Karpas-422 (cell line): ENCODE measurements at regions not wholly inside any gene's neighbourhood (a gene's known extent, or its start where the extent isn't known, plus 50 kb on each side); places are given as distances from the start of the nearest gene placed in this dataset.

Source experiments
- DNase-seq: peaks from one replicate; pipeline ENCODE4 v3.0.0-alpha.2; 2015
- H2AFZ ChIP-seq: fragments of 200-600 bp; sonication (generic); 2 replicates; pipeline ENCODE4 v1.6.1; 2014; ENCODE audit warnings: antibody characterized with exemption, low read length, mixed read lengths
- H3K27ac ChIP-seq: fragments of 200-600 bp; sonication (generic); 2 replicates; pipeline ENCODE4 v1.5.1; 2014; ENCODE audit warnings: mild to moderate bottlenecking, low read length, moderate library complexity
- H3K27me3 ChIP-seq: fragments of 200-600 bp; sonication (generic); 2 replicates; pipeline ENCODE4 v1.6.1; 2014; ENCODE audit warnings: low read length, mixed read lengths
- H3K36me3 ChIP-seq: fragments of 200-600 bp; sonication (generic); 2 replicates; pipeline ENCODE4 v1.6.1; 2014; ENCODE audit warnings: low read length, mixed read lengths; ENCODE audit not compliant: insufficient read depth
- H3K4me1 ChIP-seq: fragments of 200-600 bp; sonication (generic); 2 replicates; pipeline ENCODE4 v1.6.1; 2014; ENCODE audit warnings: mild to moderate bottlenecking, low read length, mixed read lengths
- H3K4me2 ChIP-seq: fragments of 200-600 bp; sonication (generic); 2 replicates; pipeline ENCODE4 v1.6.1; 2014; ENCODE audit warnings: low read length, low read depth, mild to moderate bottlenecking; ENCODE audit not compliant: poor library complexity, severe bottlenecking
- H3K4me3 ChIP-seq: fragments of 200-600 bp; sonication (generic); 2 replicates; pipeline ENCODE4 v1.5.1; 2014; ENCODE audit warnings: mild to moderate bottlenecking, antibody characterized with exemption, low read length, mixed read lengths
- H3K79me2 ChIP-seq: fragments of 200-600 bp; sonication (generic); 2 replicates; pipeline ENCODE4 v1.6.1; 2014; ENCODE audit warnings: mild to moderate bottlenecking, low read length, mixed read lengths
- H3K9ac ChIP-seq: fragments of 200-600 bp; sonication (generic); 2 replicates; pipeline ENCODE4 v1.6.0; 2014; ENCODE audit warnings: low read length
- H3K9me2 ChIP-seq: fragments of 200-600 bp; sonication (generic), shearing (Covaris generic); replicated peaks from 2 replicates; pipeline ENCODE4 v1.6.0; 2014; ENCODE audit warnings: mild to moderate bottlenecking, low read length, moderate library complexity; ENCODE audit not compliant: insufficient read depth
- H3K9me3 ChIP-seq: fragments of 300-700, 200-600 bp; sonication (generic); 2 replicates; pipeline ENCODE4 v1.6.1; 2014; ENCODE audit warnings: low read length, mixed read lengths
- H4K20me1 ChIP-seq: fragments of 200-600 bp; sonication (generic); 2 replicates; pipeline ENCODE4 v1.6.1; 2014; ENCODE audit warnings: mild to moderate bottlenecking, antibody characterized with exemption, low read length, low read depth; ENCODE audit not compliant: insufficient read depth

GRCh38 chr16:8500351-8500750 lies 90.0 kb downstream of the TMEM114 start:
- no peaks in the 10 kb centered on the region for H3K9me2 ChIP-seq
- no peaks in the 10 kb centered on the region for H3K9me3 ChIP-seq
- H3K4me2 ChIP-seq, result no peak overlapping the region
- no peaks in the 10 kb centered on the region for H3K27me3 ChIP-seq
- H3K79me2 ChIP-seq, result no peaks in the 10 kb centered on the region
- H2AFZ ChIP-seq, result no peak overlapping the region
- H3K27ac ChIP-seq, result no peak overlapping the region
- no peaks in the 10 kb centered on the region for H3K36me3 ChIP-seq
- H3K9ac ChIP-seq, result no peak overlapping the region
- H3K4me1 ChIP-seq, result no peaks in the 10 kb centered on the region
- H4K20me1 ChIP-seq, result no peaks in the 10 kb centered on the region
- no peak for DNase-seq
- no peak overlapping the region for H3K4me3 ChIP-seq

- Histone ChIP-seq H4K20me1 (no peaks in the 10 kb centered on the region), H2AFZ (no peak overlapping the region), H3K79me2 (no peaks in the 10 kb centered on the region), H3K27ac (no peak overlapping the region), H3K9ac (no peak overlapping the region), H3K36me3 (no peaks in the 10 kb centered on the region), H3K9me2 (no peaks in the 10 kb centered on the region), H3K4me2 (no peak overlapping the region), H3K27me3 (no peaks in the 10 kb centered on the region), H3K9me3 (no peaks in the 10 kb centered on the region), H3K4me1 (no peaks in the 10 kb centered on the region), H3K4me3 (no peak overlapping the region)
- DNase-seq, result no peak
Observed at GRCh38 chr16:8496364-8496763, 93.9 kb downstream of the TMEM114 start.

- no peaks in the 10 kb centered on the region for H3K79me2 ChIP-seq
Observed at GRCh38 chr16:8493972-8494371, 96.3 kb downstream of the TMEM114 start.

GRCh38 chr16:8492690-8493089 lies 97.6 kb downstream of the TMEM114 start:
- Histone ChIP-seq H3K36me3 (no peaks in the 10 kb centered on the region), H3K4me2 (no peak overlapping the region), H3K27me3 (no peaks in the 10 kb centered on the region), H4K20me1 (no peaks in the 10 kb centered on the region), H3K9me2 (no peaks in the 10 kb centered on the region), H3K27ac (no peak overlapping the region), H3K4me3 (no peak overlapping the region), H3K9ac (no peak overlapping the region), H2AFZ (no peak overlapping the region), H3K9me3 (no peaks in the 10 kb centered on the region), H3K4me1 (no peaks in the 10 kb centered on the region), H3K79me2 (no peaks in the 10 kb centered on the region)
- no peak for DNase-seq

More at GRCh38 chr16:8493972-8494371, 96.3 kb downstream of the TMEM114 start:
- no peaks in the 10 kb centered on the region for H3K9me3 ChIP-seq
- no peaks in the 10 kb centered on the region for H3K36me3 ChIP-seq
- H3K27me3 ChIP-seq, result no peaks in the 10 kb centered on the region
- H3K9me2 ChIP-seq, result no peaks in the 10 kb centered on the region
- H3K4me2 ChIP-seq, result no peak overlapping the region
- H3K9ac ChIP-seq, result no peak overlapping the region
- no peak overlapping the region for H3K4me3 ChIP-seq
- no peaks in the 10 kb centered on the region for H4K20me1 ChIP-seq
- DNase-seq, result no peak
- H3K27ac ChIP-seq, result no peak overlapping the region
- H2AFZ ChIP-seq, result no peak overlapping the region
- H3K4me1 ChIP-seq, result no peaks in the 10 kb centered on the region

DNA sequence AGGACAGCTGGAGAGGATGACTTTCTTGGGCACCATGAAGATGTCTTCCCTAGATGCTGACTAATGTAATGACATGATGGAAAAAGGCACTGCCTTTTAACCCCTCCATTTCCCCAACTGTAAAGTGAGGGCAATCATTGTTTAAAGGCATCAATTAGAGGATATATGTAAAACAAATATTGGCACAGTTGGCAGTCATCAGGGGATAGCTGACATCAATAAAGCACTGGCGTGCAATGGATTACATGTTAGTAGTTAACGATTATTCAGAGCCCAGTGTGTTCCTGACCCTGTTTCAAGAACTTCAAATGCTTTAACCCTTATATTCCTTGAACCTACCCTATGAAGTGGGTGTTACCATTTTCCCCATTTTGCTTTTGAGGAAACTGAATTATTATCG lies 100.7 kb downstream of the TMEM114 start:
- no peaks in the 10 kb centered on the region for H3K36me3 ChIP-seq

GRCh38 chr16:8486985-8487384 lies 103.3 kb downstream of the TMEM114 start:
- Histone ChIP-seq H3K4me3 (no peak overlapping the region), H3K9me2 (no peaks in the 10 kb centered on the region), H3K4me1 (no peaks in the 10 kb centered on the region), H3K9ac (no peak overlapping the region), H3K4me2 (no peak overlapping the region), H3K36me3 (no peaks in the 10 kb centered on the region), H3K79me2 (no peaks in the 10 kb centered on the region), H2AFZ (no peak overlapping the region), H3K9me3 (no peaks in the 10 kb centered on the region), H4K20me1 (no peaks in the 10 kb centered on the region), H3K27me3 (no peaks in the 10 kb centered on the region), H3K27ac (no peak overlapping the region)
- no peak for DNase-seq

More for the DNA sequence above, 100.7 kb downstream of the TMEM114 start:
- H3K9me2 ChIP-seq, result no peaks in the 10 kb centered on the region
- H3K4me1 ChIP-seq, result no peaks in the 10 kb centered on the region
- no peak overlapping the region for H3K4me3 ChIP-seq
- no peaks in the 10 kb centered on the region for H3K9me3 ChIP-seq
- DNase-seq, result no peak
- H3K4me2 ChIP-seq, result no peak overlapping the region
- H2AFZ ChIP-seq, result no peak overlapping the region
- no peak overlapping the region for H3K9ac ChIP-seq
- H3K27me3 ChIP-seq, result no peaks in the 10 kb centered on the region
- no peaks in the 10 kb centered on the region for H4K20me1 ChIP-seq
- H3K79me2 ChIP-seq, result no peaks in the 10 kb centered on the region
- no peak overlapping the region for H3K27ac ChIP-seq

- no peaks in the 10 kb centered on the region for H4K20me1 ChIP-seq
- no peak overlapping the region for H3K9ac ChIP-seq
- no peaks in the 10 kb centered on the region for H3K27me3 ChIP-seq
- H3K27ac ChIP-seq, result no peak overlapping the region
- no peak overlapping the region for H3K4me2 ChIP-seq
- DNase-seq, result no peak
- H3K9me3 ChIP-seq, result no peaks in the 10 kb centered on the region
- H3K4me1 ChIP-seq, result no peaks in the 10 kb centered on the region
- H3K79me2 ChIP-seq, result no peaks in the 10 kb centered on the region
- no peaks in the 10 kb centered on the region for H3K9me2 ChIP-seq
- no peak overlapping the region for H3K4me3 ChIP-seq
- no peaks in the 10 kb centered on the region for H3K36me3 ChIP-seq
- no peak overlapping the region for H2AFZ ChIP-seq
Observed at GRCh38 chr16:8483396-8483795, 106.9 kb downstream of the TMEM114 start.

DNA sequence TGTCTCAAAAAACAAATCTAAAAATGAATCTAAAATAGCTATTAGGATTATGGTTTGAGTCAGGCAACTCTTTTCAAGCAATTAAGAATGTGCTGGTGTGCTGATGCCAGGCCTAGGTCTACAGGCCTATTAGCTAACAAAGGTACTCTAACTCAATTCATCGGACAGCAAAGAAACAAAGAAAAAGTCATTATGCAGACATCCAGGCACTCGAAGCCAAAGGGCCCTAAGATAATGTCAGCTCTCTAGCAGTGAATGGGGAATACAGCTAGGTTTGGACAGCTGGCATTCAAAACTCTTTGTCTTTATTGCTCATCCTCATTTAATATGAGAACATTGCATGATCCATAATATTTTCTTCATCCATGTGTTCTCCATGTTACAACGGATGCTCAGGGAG lies 108.5 kb downstream of the TMEM114 start:
- Histone ChIP-seq H3K4me2 (no peak overlapping the region), H3K4me1 (no peaks in the 10 kb centered on the region), H3K79me2 (no peaks in the 10 kb centered on the region), H3K9me2 (no peaks in the 10 kb centered on the region), H3K4me3 (no peak overlapping the region), H3K9ac (no peak overlapping the region), H2AFZ (no peak overlapping the region), H3K27ac (no peak overlapping the region), H3K36me3 (no peaks in the 10 kb centered on the region), H3K9me3 (no peaks in the 10 kb centered on the region), H4K20me1 (no peaks in the 10 kb centered on the region), H3K27me3 (no peaks in the 10 kb centered on the region)
- no peak for DNase-seq

- DNase-seq, result no peak
- Histone ChIP-seq H3K27ac (no peak overlapping the region), H2AFZ (no peak overlapping the region), H3K9me3 (no peaks in the 10 kb centered on the region), H3K4me3 (no peak overlapping the region), H3K36me3 (no peaks in the 10 kb centered on the region), H3K4me1 (no peaks in the 10 kb centered on the region), H3K9ac (no peak overlapping the region), H3K79me2 (no peaks in the 10 kb centered on the region), H3K4me2 (no peak overlapping the region), H3K9me2 (no peaks in the 10 kb centered on the region), H3K27me3 (no peaks in the 10 kb centered on the region), H4K20me1 (no peaks in the 10 kb centered on the region)
Observed at GRCh38 chr16:8476824-8477223, 113.5 kb downstream of the TMEM114 start.
